ENCODE measurements at regions not wholly inside any gene's neighbourhood (a gene's known extent, or its start where the extent isn't known, plus 50 kb on each side); places are given as distances from the start of the nearest gene placed in this dataset.

- H3K9me3 Mint-ChIP-seq = peaks cover 5% of the 10 kb centered on the region
- H3K4me3 Mint-ChIP-seq = no peak overlapping the region
- no peaks in the 10 kb centered on the region for H3K36me3 Mint-ChIP-seq (ENCODE audit: insufficient read depth)
- DNase-seq = no peak
- H3K4me1 Mint-ChIP-seq (ENCODE audit: low read depth) = no peaks in the 10 kb centered on the region
- no peak for ATAC-seq
- H3K27me3 Mint-ChIP-seq (ENCODE audit: low read depth) = peaks cover 13% of the 10 kb centered on the region
Measured at GRCh38 chr13:100728201-100728600, 53.6 kb upstream of the TMTC4 start.

- DNase-seq (no peak), ATAC-seq (no peak)
- H3K4me1 Mint-ChIP-seq (ENCODE audit: low read depth) = peaks cover 2% of the 10 kb centered on the region
- H3K36me3 Mint-ChIP-seq (ENCODE audit: insufficient read depth) = no peaks in the 10 kb centered on the region
- peaks cover 9% of the 10 kb centered on the region for H3K27me3 Mint-ChIP-seq (ENCODE audit: low read depth)
- no peak overlapping the region for H3K4me3 Mint-ChIP-seq
- H3K9me3 Mint-ChIP-seq = peaks cover 5% of the 10 kb centered on the region
Measured at GRCh38 chr13:100725472-100725871, 50.9 kb upstream of the TMTC4 start.

GRCh38 chr13:100724568-100724967, 50.0 kb upstream of the TMTC4 start:
- Mint-ChIP-seq H3K4me3 (no peak overlapping the region), H3K4me1 (ENCODE audit: low read depth) (peaks cover 2% of the 10 kb centered on the region)

More at GRCh38 chr13:100724568-100724967, 50.0 kb upstream of the TMTC4 start:
- H3K36me3 Mint-ChIP-seq (ENCODE audit: insufficient read depth) = no peaks in the 10 kb centered on the region
- peaks cover 8% of the 10 kb centered on the region for H3K9me3 Mint-ChIP-seq
- no peak for DNase-seq
- peaks cover 9% of the 10 kb centered on the region for H3K27me3 Mint-ChIP-seq (ENCODE audit: low read depth)
- no peak for ATAC-seq

All from activated T-cell treated with anti-CD3 and anti-CD28 coated beads, Interleukin-2, amount 50 U/mL, for 4 hours (primary cell).